ENCODE measurements at regions not wholly inside any gene's neighbourhood (a gene's known extent, or its start where the extent isn't known, plus 50 kb on each side); places are given as distances from the start of the nearest gene placed in this dataset.

GRCh38 chr7:46156086-46156485 is 235.0 kb upstream of the IGFBP3 start:
- no peak for TF ChIP-seq CTCF (IDR thresholded peaks at IDR 0.05; ENCODE audit: low read depth, low read length, missing input control)
- TF ChIP-seq RAD21 (IDR thresholded peaks at IDR 0.05) = no peak
- no peak for TF ChIP-seq ZBTB33 (IDR thresholded peaks at IDR 0.05)

Measured in liver (tissue), 3 donors.